ENCODE measurements at regions not wholly inside any gene's neighbourhood (a gene's known extent, or its start where the extent isn't known, plus 50 kb on each side); places are given as distances from the start of the nearest gene placed in this dataset.

DNA sequence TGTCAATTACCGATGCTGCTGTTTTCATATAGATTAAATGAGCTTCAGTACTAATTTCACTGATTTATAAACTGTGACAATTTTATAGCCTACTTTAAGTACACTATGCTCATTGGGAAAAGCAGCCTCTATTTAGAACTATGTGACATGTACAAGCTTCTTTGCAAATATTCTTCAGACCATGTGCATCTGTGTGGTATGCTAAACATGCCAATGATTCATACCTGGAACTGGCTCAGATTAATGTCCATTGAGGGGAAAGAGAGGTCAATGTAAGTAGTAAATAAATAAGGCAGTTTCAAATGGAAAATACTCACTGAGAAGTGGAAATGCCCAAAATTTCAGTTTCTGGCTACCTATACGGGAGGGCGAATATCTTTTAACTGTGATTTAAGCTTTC is 777.7 kb downstream of the C6orf118 start:
- no peak overlapping the region for H3K4me2 ChIP-seq (ENCODE audit: low read length)
- H3K27me3 ChIP-seq (ENCODE audit: control insufficient read depth, low read length) = no peaks in the 10 kb centered on the region
- no peak for TF ChIP-seq EZH2phosphoT487 (IDR thresholded peaks at IDR 0.05; ENCODE audit: borderline replicate concordance, low read length)
- TF ChIP-seq, protein P1, sequence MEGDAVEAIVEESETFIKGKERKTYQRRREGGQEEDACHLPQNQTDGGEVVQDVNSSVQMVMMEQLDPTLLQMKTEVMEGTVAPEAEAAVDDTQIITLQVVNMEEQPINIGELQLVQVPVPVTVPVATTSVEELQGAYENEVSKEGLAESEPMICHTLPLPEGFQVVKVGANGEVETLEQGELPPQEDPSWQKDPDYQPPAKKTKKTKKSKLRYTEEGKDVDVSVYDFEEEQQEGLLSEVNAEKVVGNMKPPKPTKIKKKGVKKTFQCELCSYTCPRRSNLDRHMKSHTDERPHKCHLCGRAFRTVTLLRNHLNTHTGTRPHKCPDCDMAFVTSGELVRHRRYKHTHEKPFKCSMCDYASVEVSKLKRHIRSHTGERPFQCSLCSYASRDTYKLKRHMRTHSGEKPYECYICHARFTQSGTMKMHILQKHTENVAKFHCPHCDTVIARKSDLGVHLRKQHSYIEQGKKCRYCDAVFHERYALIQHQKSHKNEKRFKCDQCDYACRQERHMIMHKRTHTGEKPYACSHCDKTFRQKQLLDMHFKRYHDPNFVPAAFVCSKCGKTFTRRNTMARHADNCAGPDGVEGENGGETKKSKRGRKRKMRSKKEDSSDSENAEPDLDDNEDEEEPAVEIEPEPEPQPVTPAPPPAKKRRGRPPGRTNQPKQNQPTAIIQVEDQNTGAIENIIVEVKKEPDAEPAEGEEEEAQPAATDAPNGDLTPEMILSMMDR (IDR thresholded peaks at IDR 0.05; ENCODE audit: low read depth, low read length, poor library complexity, severe bottlenecking) = no peak
- H3K79me2 ChIP-seq (ENCODE audit: control insufficient read depth, low read length) = no peaks in the 10 kb centered on the region
- no peak overlapping the region for H3K27ac ChIP-seq (ENCODE audit: low read depth, low read length)
- H3K4me3 ChIP-seq (ENCODE audit: low read length) = no peak overlapping the region
- H3K36me3 ChIP-seq (ENCODE audit: control insufficient read depth, low read length) = no peaks in the 10 kb centered on the region
- H3F3A ChIP-seq (ENCODE audit: control insufficient read depth, insufficient read depth) = no peaks in the 10 kb centered on the region
- no peaks in the 10 kb centered on the region for H3K4me1 ChIP-seq (ENCODE audit: control insufficient read depth, low read length)
- H4K20me1 ChIP-seq (ENCODE audit: control insufficient read depth, insufficient read depth, low read depth, low read length) = no peaks in the 10 kb centered on the region
- H3K9me2 ChIP-seq (replicated peaks; ENCODE audit: control insufficient read depth, low read length) = no peaks in the 10 kb centered on the region
- no peaks in the 10 kb centered on the region for H3K9me3 ChIP-seq (ENCODE audit: control insufficient read depth, insufficient read depth, low read length)

DNA sequence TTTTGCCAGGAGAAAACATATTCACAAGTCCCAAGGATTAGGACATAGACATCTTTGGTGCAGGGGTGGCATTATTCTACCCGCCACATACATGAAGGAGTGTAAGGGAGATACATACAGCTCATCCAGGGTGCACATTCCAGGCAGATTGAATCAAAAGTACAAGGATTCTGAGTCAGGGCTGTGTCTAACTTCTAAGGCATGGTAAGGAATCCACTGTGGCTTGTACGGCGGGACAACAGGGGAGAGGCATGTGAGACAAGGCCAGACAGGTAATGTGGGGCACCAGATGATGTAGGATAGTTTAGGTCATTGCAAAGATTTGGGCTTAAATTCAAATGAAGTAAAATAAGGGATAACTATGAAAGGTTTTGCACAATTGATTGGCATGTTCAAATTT is 780.9 kb downstream of the C6orf118 start:
- no peaks in the 10 kb centered on the region for H3K79me2 ChIP-seq (ENCODE audit: control insufficient read depth, low read length)
- H3K36me3 ChIP-seq (ENCODE audit: control insufficient read depth, low read length) = no peaks in the 10 kb centered on the region
- H3K9me3 ChIP-seq (ENCODE audit: control insufficient read depth, insufficient read depth, low read length) = peaks cover 7% of the 10 kb centered on the region; the same call in 1 of the 2 replicates
- H3K4me3 ChIP-seq (ENCODE audit: low read length) = no peak overlapping the region
- no peaks in the 10 kb centered on the region for H3F3A ChIP-seq (ENCODE audit: control insufficient read depth, insufficient read depth)
- no peaks in the 10 kb centered on the region for H4K20me1 ChIP-seq (ENCODE audit: control insufficient read depth, insufficient read depth, low read depth, low read length)
- no peaks in the 10 kb centered on the region for H3K4me1 ChIP-seq (ENCODE audit: control insufficient read depth, low read length)
- no peaks in the 10 kb centered on the region for H3K9me2 ChIP-seq (replicated peaks; ENCODE audit: control insufficient read depth, low read length)
- no peak overlapping the region for H3K27ac ChIP-seq (ENCODE audit: low read depth, low read length)
- H3K4me2 ChIP-seq (ENCODE audit: low read length) = no peak overlapping the region
- TF ChIP-seq, protein P1 (IDR thresholded peaks at IDR 0.05; ENCODE audit: low read depth, low read length, poor library complexity, severe bottlenecking) = no peak
- no peak for TF ChIP-seq EZH2phosphoT487 (IDR thresholded peaks at IDR 0.05; ENCODE audit: borderline replicate concordance, low read length)
- H3K27me3 ChIP-seq (ENCODE audit: control insufficient read depth, low read length) = no peaks in the 10 kb centered on the region

DNA sequence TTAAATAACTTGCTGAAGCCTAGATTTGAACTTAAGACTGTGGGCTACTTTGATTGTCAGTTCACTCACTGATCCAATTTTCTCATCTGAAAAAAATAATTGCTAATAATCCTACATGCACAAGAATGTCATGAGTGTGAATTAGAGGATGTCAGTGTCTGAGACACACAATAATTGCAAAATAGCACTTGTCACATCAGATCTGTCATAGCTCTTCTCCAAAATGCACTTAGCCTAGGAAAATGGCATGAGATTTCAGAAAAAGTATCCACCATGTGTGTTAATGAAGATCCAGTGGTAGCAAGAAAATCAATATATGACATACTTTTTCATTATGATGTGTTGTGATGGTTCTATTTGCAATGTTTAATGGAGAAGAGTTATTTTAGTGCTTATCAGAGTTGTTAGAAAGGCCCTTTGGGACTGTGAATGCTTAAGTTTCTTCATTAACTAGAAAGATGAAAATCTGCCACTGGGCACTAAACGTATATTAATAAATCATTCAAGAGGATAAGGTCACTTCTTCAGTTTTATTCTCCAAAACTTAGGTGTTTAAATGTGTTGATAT is 786.2 kb downstream of the C6orf118 start:
- Histone ChIP-seq H3K27me3 (ENCODE audit: control insufficient read depth, low read length) (no peaks in the 10 kb centered on the region), H3K27ac (ENCODE audit: low read depth, low read length) (no peak overlapping the region), H3K9me3 (ENCODE audit: control insufficient read depth, insufficient read depth, low read length) (peaks cover 7% of the 10 kb centered on the region; the same call in 1 of the 2 replicates), H4K20me1 (ENCODE audit: control insufficient read depth, insufficient read depth, low read depth, low read length) (no peaks in the 10 kb centered on the region), H3F3A (ENCODE audit: control insufficient read depth, insufficient read depth) (no peaks in the 10 kb centered on the region), H3K4me3 (ENCODE audit: low read length) (no peak overlapping the region), H3K4me2 (ENCODE audit: low read length) (no peak overlapping the region), H3K9me2 (replicated peaks; ENCODE audit: control insufficient read depth, low read length) (no peaks in the 10 kb centered on the region), H3K36me3 (ENCODE audit: control insufficient read depth, low read length) (no peaks in the 10 kb centered on the region), H3K79me2 (ENCODE audit: control insufficient read depth, low read length) (no peaks in the 10 kb centered on the region), H3K4me1 (ENCODE audit: control insufficient read depth, low read length) (no peaks in the 10 kb centered on the region)
- TF ChIP-seq EZH2phosphoT487 (IDR thresholded peaks at IDR 0.05; ENCODE audit: borderline replicate concordance, low read length) = no peak
- TF ChIP-seq, protein P1 (IDR thresholded peaks at IDR 0.05; ENCODE audit: low read depth, low read length, poor library complexity, severe bottlenecking) = no peak
